ENCODE measurements at regions not wholly inside any gene's neighbourhood (a gene's known extent, or its start where the extent isn't known, plus 50 kb on each side); places are given as distances from the start of the nearest gene placed in this dataset.
"Not testable (repeated sequence)": the region's sequence is repeated elsewhere in the genome, so short reads cannot be mapped to it uniquely, and the experiment has no call there.

- Histone ChIP-seq H3K4me3 (no peak overlapping the region), H3K27ac (no peak overlapping the region)
Observed at GRCh38 chr14:53764846-53765245, 191.8 kb downstream of the BMP4 start.

GRCh38 chr14:53758141-53758540 lies 198.5 kb downstream of the BMP4 start:
- no peak overlapping the region for H3K27ac ChIP-seq

DNA sequence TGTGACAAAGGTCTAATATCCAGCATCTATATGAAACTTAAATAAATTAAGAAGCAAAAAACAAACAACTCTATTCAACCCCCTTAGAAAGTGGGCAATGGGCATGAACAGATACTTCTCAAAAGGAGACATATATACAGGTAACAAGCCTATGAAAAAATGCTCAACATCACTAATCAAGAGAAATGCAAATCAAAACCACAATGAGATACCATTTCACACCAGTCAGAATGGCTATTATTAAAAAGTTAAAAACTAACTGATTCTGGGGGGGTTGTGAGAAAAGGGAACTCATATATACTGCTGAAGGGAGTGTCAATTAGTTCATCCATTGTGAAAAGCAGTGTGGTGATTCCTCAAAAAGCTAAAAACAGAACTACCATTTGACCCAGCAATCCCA lies 198.9 kb downstream of the BMP4 start:
- Histone ChIP-seq H3K27ac (no peak overlapping the region), H3K4me3 (no peak overlapping the region)

More at GRCh38 chr14:53758141-53758540, 198.5 kb downstream of the BMP4 start:
- H3K4me3 ChIP-seq: no peak overlapping the region

GRCh38 chr14:53751650-53752049 lies 205.0 kb downstream of the BMP4 start:
- Histone ChIP-seq H3K4me3 (no peak overlapping the region), H3K27ac (no peak overlapping the region)

DNA sequence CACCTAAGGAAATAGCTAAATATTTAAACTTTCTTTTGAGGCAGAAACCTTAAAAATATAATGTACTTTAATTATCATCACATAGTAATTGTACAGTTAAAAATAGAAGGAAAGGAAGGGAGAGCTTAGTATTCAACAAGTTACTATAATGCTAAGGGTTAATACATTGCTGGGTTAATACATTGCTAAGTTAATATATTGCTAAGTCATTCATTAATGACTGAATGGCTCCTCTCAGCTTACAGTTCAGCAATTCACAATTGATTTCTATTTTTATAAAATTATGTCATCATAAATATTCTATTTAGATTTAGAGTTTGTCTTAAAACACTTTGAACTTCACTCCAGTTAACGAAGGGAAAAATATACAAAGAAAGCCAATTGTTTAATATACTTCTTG lies 207.9 kb downstream of the BMP4 start:
- no peak overlapping the region for H3K4me3 ChIP-seq

GRCh38 chr14:53744857-53745256 lies 211.8 kb downstream of the BMP4 start:
- Histone ChIP-seq H3K4me3 (no peak overlapping the region), H3K27ac (no peak overlapping the region)

More for the DNA sequence above, 207.9 kb downstream of the BMP4 start:
- no peak overlapping the region for H3K27ac ChIP-seq

DNA sequence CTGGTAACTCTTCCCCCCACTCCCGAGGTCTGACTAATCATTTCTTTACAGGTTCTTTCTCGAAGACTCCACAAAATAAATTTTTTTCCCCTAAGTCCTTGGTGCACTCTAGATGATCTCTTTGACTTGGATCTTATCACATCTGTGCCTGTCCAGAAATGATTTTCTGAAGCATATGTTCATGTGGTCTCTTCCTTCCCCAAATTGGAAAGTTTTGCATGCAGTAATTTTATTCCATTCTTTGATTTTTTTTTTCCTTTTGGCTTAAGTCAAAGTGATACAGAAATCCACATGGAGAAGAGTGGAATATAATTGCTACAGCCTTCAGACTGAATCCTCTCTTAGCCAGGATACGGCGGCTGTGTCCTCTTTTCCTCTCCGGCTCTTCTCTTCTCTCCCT lies 213.3 kb downstream of the BMP4 start:
- Histone ChIP-seq H3K27ac (no peak overlapping the region), H3K4me3 (no peak overlapping the region)

GRCh38 chr14:53742233-53742620 lies 214.4 kb downstream of the BMP4 start:
- H3K27ac ChIP-seq: no peak overlapping the region

DNA sequence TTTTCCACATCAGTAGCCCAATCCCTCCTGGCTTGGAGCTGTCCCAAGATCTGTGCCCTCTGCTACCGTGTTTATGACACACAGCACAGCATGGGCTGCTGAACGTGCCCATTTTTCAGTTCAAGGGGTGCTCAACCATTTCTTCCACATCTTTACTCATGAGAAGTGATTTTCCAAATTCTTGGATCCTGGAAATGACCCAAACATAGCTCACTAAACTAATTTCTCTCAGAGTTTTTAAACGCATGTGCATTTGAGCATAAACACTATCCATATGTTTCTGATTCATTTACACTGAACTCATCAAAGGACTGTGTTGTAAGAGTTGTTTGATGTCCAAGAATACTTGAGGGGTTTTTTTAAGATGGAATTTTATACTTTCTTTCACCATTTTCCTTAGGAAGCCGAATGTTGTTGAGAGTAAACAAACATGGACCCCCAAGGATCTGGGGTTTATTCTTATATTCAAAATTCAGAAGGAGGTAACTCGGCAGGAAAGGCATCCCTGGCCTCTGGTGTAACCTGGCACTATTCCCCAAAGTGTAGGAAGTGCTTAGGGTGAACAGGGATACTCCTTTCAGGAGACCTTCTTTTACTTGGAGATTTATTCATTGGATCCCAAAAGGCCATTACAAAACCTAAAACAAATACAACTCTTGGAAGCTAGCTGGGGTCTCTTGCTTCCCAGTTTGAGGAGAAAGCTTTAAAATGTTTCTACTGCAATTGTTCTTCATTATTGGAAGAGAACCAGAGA lies 215.0 kb downstream of the BMP4 start:
- no peak overlapping the region for H3K27ac ChIP-seq

More at GRCh38 chr14:53742233-53742620, 214.4 kb downstream of the BMP4 start:
- H3K4me3 ChIP-seq: no peak overlapping the region

DNA sequence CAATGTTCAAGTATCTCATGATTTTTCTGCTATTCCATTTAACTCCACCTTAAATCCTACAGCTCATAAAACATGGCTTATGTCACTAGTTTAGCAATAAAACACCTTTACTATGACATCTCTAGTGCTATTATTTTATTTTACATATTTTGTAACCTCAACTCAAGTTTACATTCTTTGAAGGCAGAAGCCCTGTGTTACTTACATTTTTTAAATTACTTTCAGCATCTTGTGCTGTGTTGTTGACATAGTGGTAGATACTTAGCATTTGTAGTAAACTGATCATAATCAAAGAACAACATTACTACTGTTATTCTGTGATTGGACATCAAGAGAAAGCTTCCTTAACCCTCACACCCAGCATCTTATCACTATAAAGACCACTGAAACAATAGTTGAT lies 216.1 kb downstream of the BMP4 start:
- no peak overlapping the region for H3K27ac ChIP-seq
- no peak overlapping the region for H3K4me3 ChIP-seq

More for the DNA sequence above, 215.0 kb downstream of the BMP4 start:
- no peak overlapping the region for H3K4me3 ChIP-seq

DNA sequence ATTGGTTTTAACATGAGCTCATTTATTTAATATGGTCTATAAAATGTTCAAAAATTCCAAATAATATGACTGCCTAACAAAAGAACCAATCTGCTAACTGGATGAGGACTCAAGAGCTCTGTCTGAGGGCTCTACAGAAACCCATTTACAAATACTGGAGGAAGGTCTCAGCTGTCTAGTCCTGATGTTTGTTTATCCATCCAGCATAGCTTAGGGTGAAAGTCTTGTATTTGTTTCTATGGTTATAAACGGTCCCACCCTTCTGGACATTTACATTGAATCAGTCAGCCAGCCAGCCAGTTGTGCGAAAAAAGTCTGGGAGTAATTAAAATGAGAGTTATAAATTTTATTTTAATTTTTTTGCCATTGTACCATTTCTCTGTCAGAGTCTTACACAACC lies 220.7 kb downstream of the BMP4 start:
- no peak overlapping the region for H3K4me3 ChIP-seq
- H3K27ac ChIP-seq: no peak overlapping the region

DNA sequence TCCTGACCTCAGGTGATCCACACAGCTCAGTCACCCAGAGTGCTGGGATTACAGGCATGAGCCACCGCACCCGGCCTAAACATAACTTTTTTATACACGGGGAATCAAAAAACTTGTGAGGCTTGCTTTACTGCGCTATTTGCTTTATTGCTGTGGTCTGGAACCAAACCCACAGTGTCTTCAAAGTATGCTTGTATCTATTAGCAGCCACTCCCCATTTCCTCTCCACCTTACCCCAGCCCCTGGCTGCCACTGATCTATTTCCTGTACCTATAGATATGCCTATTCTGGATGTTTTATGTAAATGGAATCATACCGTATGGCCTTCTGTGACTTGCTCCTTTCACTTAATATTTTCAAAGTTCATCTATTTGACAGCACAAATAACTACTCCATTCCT lies 233.4 kb downstream of the BMP4 start:
- Histone ChIP-seq H3K4me3 (no peak overlapping the region), H3K27ac (no peak overlapping the region)

GRCh38 chr14:53719536-53719935 lies 237.1 kb downstream of the BMP4 start:
- H3K4me3 ChIP-seq: no peak overlapping the region
- H3K27ac ChIP-seq: no peak overlapping the region

- H3K4me3 ChIP-seq: no peak overlapping the region
- H3K27ac ChIP-seq: no peak overlapping the region
Observed at GRCh38 chr14:53716578-53716977, 240.0 kb downstream of the BMP4 start.

DNA sequence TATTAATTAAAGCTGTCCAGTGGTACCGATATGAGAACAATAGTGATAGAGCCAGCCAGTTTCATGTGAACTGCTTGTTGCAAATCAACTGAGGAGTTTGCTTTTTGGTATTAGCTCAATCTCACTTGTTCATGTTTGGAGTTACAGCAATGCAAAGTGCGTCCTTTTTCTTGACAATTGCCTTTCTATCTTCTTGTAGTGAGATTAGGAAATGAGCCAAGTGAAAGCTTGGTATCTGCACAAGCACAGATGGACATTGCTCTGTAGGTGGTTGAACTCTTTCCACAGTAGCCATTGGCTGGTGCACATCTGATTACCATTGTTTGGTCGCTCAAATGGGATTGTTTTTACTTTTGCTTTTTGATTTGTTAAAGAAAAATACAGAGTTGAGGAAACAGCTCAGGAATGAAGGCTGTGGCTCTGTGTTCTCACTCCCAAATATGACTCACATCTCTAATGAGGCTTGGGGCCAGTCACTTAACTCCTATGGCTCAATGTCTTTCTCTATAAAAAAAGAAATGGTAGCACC lies 241.4 kb downstream of the BMP4 start:
- Histone ChIP-seq H3K4me3 (no peak overlapping the region), H3K27ac (no peak overlapping the region)

- no peak overlapping the region for H3K27ac ChIP-seq
- no peak overlapping the region for H3K4me3 ChIP-seq
Observed at GRCh38 chr14:53714495-53715192, 242.0 kb downstream of the BMP4 start.

- H3K4me3 ChIP-seq, H3K27ac ChIP-seq: not testable (repeated sequence)
Observed at GRCh38 chr14:53712901-53713300, 243.7 kb downstream of the BMP4 start.

DNA sequence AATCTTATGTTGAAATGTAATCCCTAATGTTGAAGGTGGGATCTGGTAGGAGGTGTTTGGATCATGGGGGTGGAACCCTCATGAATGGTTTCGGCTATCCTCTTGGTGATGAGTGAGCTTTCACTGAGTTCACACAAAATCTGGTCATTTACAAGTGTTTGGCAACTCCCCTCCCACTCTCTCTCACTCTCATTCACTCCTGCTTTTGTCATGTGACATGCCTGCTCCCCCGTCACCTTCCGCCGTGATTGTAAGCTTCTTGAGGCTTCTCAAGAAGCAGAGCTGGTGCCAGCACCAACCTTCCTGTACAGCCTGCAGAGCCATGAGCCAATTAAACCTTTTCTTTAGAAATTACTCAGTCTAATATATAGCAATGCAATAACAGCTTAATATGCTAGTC lies 245.4 kb downstream of the BMP4 start:
- Histone ChIP-seq H3K27ac (no peak overlapping the region), H3K4me3 (no peak overlapping the region)

DNA sequence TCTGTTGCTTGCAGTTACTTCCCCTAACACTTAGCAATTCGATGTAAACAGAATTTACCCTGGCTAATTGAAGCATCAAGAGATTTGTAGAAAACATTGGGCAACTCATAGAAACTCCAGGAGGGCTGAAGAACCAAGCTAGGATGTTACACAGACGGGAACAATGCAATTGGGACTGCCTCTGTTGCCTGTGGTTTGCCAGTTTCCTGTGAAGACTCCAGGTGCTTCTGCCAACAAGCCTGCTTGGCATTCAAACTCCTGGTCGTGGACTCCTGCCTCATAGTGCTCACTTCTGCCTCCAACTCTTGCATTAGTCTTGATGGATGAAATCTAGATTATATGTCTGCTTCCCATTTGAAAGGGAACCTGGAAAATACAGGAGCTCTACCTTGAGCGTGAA lies 246.0 kb downstream of the BMP4 start:
- Histone ChIP-seq H3K27ac (no peak overlapping the region), H3K4me3 (no peak overlapping the region)

- no peak overlapping the region for H3K4me3 ChIP-seq
- no peak overlapping the region for H3K27ac ChIP-seq
Observed at GRCh38 chr14:53709381-53709780, 247.2 kb downstream of the BMP4 start.

GRCh38 chr14:53703457-53703856 lies 253.2 kb downstream of the BMP4 start:
- Histone ChIP-seq H3K27ac (no peak overlapping the region), H3K4me3 (no peak overlapping the region)

All from skin epidermis (tissue), 12 donors.